Adrenal gland (tissue), 5 donors: ENCODE measurements at regions not wholly inside any gene's neighbourhood (a gene's known extent, or its start where the extent isn't known, plus 50 kb on each side); places are given as distances from the start of the nearest gene placed in this dataset.

Experiments
- CTCF ChIP-seq, 6 experiments: fragments of 450-650 bp in 4 of 6; fragments of 200-600 bp in 2 of 6; sonication (generic) in 1 of 6; IDR thresholded peaks; 1 replicate in 5 of 6; 2 replicates in 1 of 6; pipeline versions ENCODE4 v1.5.1 to v1.8.0; 2016 to 2021; ENCODE audit warnings: antibody characterized with exemption in 6 of 6, mild to moderate bottlenecking in 2 of 6, moderate library complexity in 1 of 6
- POLR2A ChIP-seq, 2 donors: fragments of 450-650 bp; IDR thresholded peaks; one replicate each; pipeline ENCODE4 v1.6.1; 2017; ENCODE audit warnings: antibody characterized with exemption in 2 of 2, mild to moderate bottlenecking in 2 of 2, moderate library complexity in 1 of 2
- donor health status: DM: no; HTN: no; CAD: no.

GRCh38 chr1:4563586-4563985 lies 90.8 kb upstream of the AJAP1 start:
- no peak for TF ChIP-seq POLR2A (IDR thresholded peaks at IDR 0.05)
- TF ChIP-seq CTCF (IDR thresholded peaks at IDR 0.05), result no peak
